GM12891 (cell line): ENCODE measurements at regions not wholly inside any gene's neighbourhood (a gene's known extent, or its start where the extent isn't known, plus 50 kb on each side); places are given as distances from the start of the nearest gene placed in this dataset.

Source experiments
- POLR2A ChIP-seq: IDR thresholded peaks from 2 replicates; pipeline ENCODE4 v1.6.1; 2011; ENCODE audit warnings: low read depth, low read length, control low read depth
- TAF1 ChIP-seq: IDR thresholded peaks from 2 replicates; pipeline ENCODE4 v1.6.1; 2011; ENCODE audit warnings: low read depth, low read length, control low read depth

DNA sequence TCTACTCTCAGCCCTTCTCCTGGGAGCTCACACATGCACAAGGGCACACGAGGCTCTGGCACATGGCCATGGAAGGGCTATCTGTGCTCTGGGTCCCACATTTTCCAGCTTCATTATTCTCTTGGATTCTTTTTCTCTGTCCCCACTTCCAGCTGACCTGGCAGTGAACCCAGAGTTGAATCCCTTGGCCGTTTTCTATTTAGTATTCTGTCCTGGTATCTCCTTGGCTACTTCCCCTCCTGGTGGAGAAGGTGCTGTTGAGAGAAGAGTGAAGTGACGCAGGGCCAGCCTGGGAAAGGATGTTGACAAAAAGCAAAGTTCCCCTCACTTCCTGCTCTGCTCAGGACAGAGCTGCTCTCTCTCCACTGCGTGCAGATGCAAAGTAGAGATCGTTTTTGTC, 303.1 kb downstream of the IRS2 start:
- TF ChIP-seq TAF1: no peak
- no peak for TF ChIP-seq POLR2A
